ENCODE measurements at regions not wholly inside any gene's neighbourhood (a gene's known extent, or its start where the extent isn't known, plus 50 kb on each side); places are given as distances from the start of the nearest gene placed in this dataset.

DNA sequence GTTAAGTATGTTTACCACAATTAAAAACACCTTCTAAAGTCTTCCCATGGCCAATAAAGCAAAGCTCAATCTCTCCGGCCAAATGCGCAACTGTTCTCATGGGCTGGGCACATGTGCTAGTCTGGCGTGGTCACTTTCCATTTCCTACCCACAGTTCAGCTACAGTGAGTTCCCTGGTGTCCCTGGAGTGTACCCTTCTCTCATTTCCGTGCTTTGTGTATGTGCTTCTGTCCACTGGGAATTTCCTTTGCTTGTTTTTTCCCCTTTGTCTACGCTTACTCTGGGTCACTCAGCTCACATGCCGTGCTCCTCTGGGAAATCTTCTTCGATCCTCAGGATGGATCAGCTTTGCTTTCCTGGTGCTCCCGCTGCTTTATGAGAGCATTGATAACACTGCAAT is 69.6 kb upstream of the GYPC start:
- TF ChIP-seq, protein P1, sequence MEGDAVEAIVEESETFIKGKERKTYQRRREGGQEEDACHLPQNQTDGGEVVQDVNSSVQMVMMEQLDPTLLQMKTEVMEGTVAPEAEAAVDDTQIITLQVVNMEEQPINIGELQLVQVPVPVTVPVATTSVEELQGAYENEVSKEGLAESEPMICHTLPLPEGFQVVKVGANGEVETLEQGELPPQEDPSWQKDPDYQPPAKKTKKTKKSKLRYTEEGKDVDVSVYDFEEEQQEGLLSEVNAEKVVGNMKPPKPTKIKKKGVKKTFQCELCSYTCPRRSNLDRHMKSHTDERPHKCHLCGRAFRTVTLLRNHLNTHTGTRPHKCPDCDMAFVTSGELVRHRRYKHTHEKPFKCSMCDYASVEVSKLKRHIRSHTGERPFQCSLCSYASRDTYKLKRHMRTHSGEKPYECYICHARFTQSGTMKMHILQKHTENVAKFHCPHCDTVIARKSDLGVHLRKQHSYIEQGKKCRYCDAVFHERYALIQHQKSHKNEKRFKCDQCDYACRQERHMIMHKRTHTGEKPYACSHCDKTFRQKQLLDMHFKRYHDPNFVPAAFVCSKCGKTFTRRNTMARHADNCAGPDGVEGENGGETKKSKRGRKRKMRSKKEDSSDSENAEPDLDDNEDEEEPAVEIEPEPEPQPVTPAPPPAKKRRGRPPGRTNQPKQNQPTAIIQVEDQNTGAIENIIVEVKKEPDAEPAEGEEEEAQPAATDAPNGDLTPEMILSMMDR (IDR thresholded peaks at IDR 0.05): no peak
- no peak for TF ChIP-seq POLR2A (IDR thresholded peaks at IDR 0.05)
